ENCODE measurements at regions not wholly inside any gene's neighbourhood (a gene's known extent, or its start where the extent isn't known, plus 50 kb on each side); places are given as distances from the start of the nearest gene placed in this dataset.

DNA sequence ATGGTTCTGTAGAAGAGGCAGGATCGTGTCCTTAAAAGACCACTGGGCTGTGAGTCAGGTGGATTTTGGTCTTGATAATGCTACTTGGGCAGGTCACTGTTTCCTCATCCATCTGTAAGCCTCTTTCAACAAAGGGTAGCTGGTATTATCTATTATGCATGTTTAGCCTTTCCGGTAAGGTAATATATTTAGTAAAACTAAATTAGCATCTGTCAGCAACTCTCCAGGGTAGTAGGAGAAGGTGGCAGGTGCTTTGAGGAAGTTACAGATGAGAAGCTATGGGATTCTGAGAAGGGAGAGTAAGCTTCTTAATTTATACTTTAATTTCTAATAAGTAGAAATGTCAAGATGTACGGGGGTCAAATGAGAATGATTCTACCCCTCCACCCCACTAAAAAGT lies 86.9 kb upstream of the TGM3 start:
- Histone ChIP-seq H3K36me3 (replicated peaks in 1 of 2; ENCODE audit: control insufficient read depth in 2 of 2, insufficient read depth in 2 of 2, low read length in 2 of 2) (no peaks in the 10 kb centered on the region), H2AK5ac (ENCODE audit: low read depth, low read length) (no peak overlapping the region), H2BK15ac (ENCODE audit: low read length) (no peak overlapping the region), H4K91ac (ENCODE audit: low read depth, low read length, poor library complexity) (no peak overlapping the region), H2BK120ac (ENCODE audit: low read depth, low read length) (no peak overlapping the region), H4K8ac (ENCODE audit: low read depth, low read length) (no peak overlapping the region), H3K9ac (ENCODE audit: low read depth, low read length, poor library complexity) (no peak overlapping the region), H3K23ac (ENCODE audit: low read depth, low read length, poor library complexity) (no peak overlapping the region), H3K18ac (ENCODE audit: low read length) (no peak overlapping the region), H3K27me3 (ENCODE audit: control insufficient read depth in 3 of 3, insufficient read depth in 3 of 3, low read depth in 1 of 3, low read length in 3 of 3) (no peaks in the 10 kb centered on the region), H2AFZ (ENCODE audit: low read length) (no peak overlapping the region), H3K4me3 (ENCODE audit: low read length in 2 of 2) (no peak overlapping the region), H3K9me3 (replicated peaks in 1 of 2; ENCODE audit: control insufficient read depth in 2 of 2, insufficient read depth in 1 of 2, low read depth in 1 of 2, low read length in 2 of 2) (no peaks in the 10 kb centered on the region), H3K79me1 (ENCODE audit: low read depth, low read length) (no peaks in the 10 kb centered on the region), H3K4me1 (ENCODE audit: control insufficient read depth in 2 of 2, insufficient read depth in 1 of 2, low read depth in 1 of 2, low read length in 2 of 2) (peaks cover 2 to 8% of the 10 kb centered on the region in 2 donors), H3K4me2 (ENCODE audit: insufficient read depth, low read length, poor library complexity, severe bottlenecking) (no peak overlapping the region), H3K27ac (replicated peaks; ENCODE audit: low read length) (no peak overlapping the region), H3K14ac (ENCODE audit: low read length) (no peak overlapping the region), H2BK12ac (ENCODE audit: low read length) (no peak overlapping the region), H3K4ac (ENCODE audit: low read length) (no peak overlapping the region), H2BK5ac (ENCODE audit: low read length) (no peak overlapping the region)
- DNase-seq (ENCODE audit: low spot score), result no peak
- WGBS, 2 donors (ENCODE audit: extremely low coverage in 2 of 2, insufficient read length in 2 of 2, insufficient replicate concordance in 1 of 2), result no CpG with 5 or more reads among the region's 3 CpGs

DNA sequence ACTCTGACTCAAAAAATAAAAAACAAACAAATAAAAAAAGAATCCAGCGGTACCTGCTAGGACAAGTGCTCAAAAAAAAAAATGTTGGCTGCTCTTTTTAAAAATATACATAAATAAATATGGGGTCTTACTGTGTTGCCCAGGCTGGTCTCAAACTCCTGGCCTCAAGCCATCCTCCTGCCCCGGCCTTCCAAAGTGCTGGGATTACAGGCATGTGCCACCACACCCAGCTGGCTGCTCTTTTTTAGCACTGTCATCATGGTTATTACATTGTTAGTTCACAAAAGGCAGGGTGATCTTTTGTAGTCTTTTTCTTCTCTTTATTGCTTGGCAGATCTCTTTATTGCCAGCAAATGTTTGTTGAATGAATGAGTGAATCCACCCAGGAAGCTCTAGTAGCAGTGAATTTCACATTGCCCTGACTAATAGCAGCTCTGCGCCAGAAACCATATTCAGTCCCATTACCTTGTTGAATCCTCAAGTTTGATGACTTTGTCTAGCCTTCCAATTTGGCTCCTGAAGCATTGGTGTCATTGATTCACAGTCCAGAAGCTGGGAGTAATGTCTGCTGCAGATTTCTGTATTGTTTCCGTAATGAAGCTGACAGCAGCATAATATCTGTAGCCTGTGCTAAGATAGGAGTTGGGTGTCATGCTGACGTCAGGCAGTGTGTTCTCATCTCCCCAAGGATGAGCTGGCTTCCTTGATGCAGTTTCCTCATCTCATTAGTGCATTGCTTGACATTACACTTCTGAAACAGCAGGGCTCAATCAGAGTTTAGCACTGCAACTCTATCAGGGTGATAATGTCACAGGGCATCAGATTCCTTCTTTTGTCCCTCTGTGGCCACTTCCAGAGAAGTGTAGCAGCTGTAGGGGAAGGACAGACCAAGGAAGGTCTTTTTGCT lies 84.9 kb upstream of the TGM3 start:
- no peak overlapping the region for H2BK15ac ChIP-seq (ENCODE audit: low read length)
- no peaks in the 10 kb centered on the region for H3K79me1 ChIP-seq (ENCODE audit: low read depth, low read length)
- peaks cover 2 to 8% of the 10 kb centered on the region in 2 donors for H3K4me1 ChIP-seq (ENCODE audit: control insufficient read depth in 2 of 2, insufficient read depth in 1 of 2, low read depth in 1 of 2, low read length in 2 of 2)
- H2BK120ac ChIP-seq (ENCODE audit: low read depth, low read length), result no peak overlapping the region
- H4K91ac ChIP-seq (ENCODE audit: low read depth, low read length, poor library complexity), result peak overlapping the region; percentile 11
- H4K8ac ChIP-seq (ENCODE audit: low read depth, low read length), result no peak overlapping the region
- H2AFZ ChIP-seq (ENCODE audit: low read length), result no peak overlapping the region
- no peak overlapping the region for H3K9ac ChIP-seq (ENCODE audit: low read depth, low read length, poor library complexity)
- H3K4ac ChIP-seq (ENCODE audit: low read length), result no peak overlapping the region
- WGBS, 2 donors (ENCODE audit: extremely low coverage in 2 of 2, insufficient read length in 2 of 2, insufficient replicate concordance in 1 of 2), result no CpG with 5 or more reads among the region's 5 CpGs
- no peak overlapping the region for H2BK5ac ChIP-seq (ENCODE audit: low read length)
- no peak overlapping the region for H3K4me3 ChIP-seq (ENCODE audit: low read length in 2 of 2)
- no peak overlapping the region for H3K4me2 ChIP-seq (ENCODE audit: insufficient read depth, low read length, poor library complexity, severe bottlenecking)
- no peaks in the 10 kb centered on the region for H3K27me3 ChIP-seq (ENCODE audit: control insufficient read depth in 3 of 3, insufficient read depth in 3 of 3, low read depth in 1 of 3, low read length in 3 of 3)
- H3K27ac ChIP-seq (replicated peaks; ENCODE audit: low read length), result no peak overlapping the region
- H2BK12ac ChIP-seq (ENCODE audit: low read length), result no peak overlapping the region
- H3K18ac ChIP-seq (ENCODE audit: low read length), result no peak overlapping the region
- H3K9me3 ChIP-seq (replicated peaks in 1 of 2; ENCODE audit: control insufficient read depth in 2 of 2, insufficient read depth in 1 of 2, low read depth in 1 of 2, low read length in 2 of 2), result no peaks in the 10 kb centered on the region
- H3K36me3 ChIP-seq (replicated peaks in 1 of 2; ENCODE audit: control insufficient read depth in 2 of 2, insufficient read depth in 2 of 2, low read length in 2 of 2), result no peaks in the 10 kb centered on the region
- H3K23ac ChIP-seq (ENCODE audit: low read depth, low read length, poor library complexity), result no peak overlapping the region
- H3K14ac ChIP-seq (ENCODE audit: low read length), result no peak overlapping the region
- H2AK5ac ChIP-seq (ENCODE audit: low read depth, low read length), result no peak overlapping the region
- no peak for DNase-seq (ENCODE audit: low spot score)

DNA sequence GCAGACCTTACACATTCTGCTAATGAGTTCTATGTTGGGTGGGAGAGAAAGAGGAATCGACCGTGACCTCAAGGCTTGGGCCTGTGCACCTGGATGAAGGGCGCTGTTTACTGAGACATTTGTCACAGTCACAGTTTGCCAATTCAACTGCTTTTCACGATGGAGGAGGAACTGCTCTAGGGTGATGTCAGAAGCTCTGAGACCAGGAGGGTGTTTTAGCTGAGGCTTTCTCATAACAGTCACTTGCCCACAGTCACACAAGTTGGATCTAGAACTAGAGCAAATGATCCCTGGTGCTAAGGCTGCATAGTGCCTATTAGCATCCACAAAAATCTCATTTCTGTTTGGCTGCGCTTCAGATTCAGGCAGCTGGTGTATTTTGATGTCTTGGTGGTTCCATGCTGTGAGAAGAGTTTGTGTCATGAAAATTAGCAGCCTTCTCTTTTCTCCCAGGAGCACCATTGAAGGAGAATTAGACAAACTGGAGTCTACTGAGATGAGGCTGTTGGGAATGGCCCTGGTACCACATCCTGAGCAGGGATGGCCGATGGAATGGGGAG lies 83.3 kb upstream of the TGM3 start:
- Histone ChIP-seq H4K8ac (ENCODE audit: low read depth, low read length) (no peak overlapping the region), H3K4ac (ENCODE audit: low read length) (no peak overlapping the region), H3K4me2 (ENCODE audit: insufficient read depth, low read length, poor library complexity, severe bottlenecking) (no peak overlapping the region), H4K91ac (ENCODE audit: low read depth, low read length, poor library complexity) (no peak overlapping the region), H3K27ac (replicated peaks; ENCODE audit: low read length) (no peak overlapping the region), H3K4me3 (ENCODE audit: low read length in 2 of 2) (no peak overlapping the region), H2BK12ac (ENCODE audit: low read length) (no peak overlapping the region), H2AFZ (ENCODE audit: low read length) (no peak overlapping the region), H3K23ac (ENCODE audit: low read depth, low read length, poor library complexity) (no peak overlapping the region), H3K27me3 (ENCODE audit: control insufficient read depth in 3 of 3, insufficient read depth in 3 of 3, low read depth in 1 of 3, low read length in 3 of 3) (no peaks in the 10 kb centered on the region), H2BK5ac (ENCODE audit: low read length) (no peak overlapping the region), H3K9ac (ENCODE audit: low read depth, low read length, poor library complexity) (no peak overlapping the region), H3K4me1 (ENCODE audit: control insufficient read depth in 2 of 2, insufficient read depth in 1 of 2, low read depth in 1 of 2, low read length in 2 of 2) (peaks cover 2 to 8% of the 10 kb centered on the region in 2 donors), H2BK15ac (ENCODE audit: low read length) (no peak overlapping the region), H3K18ac (ENCODE audit: low read length) (no peak overlapping the region), H3K9me3 (replicated peaks in 1 of 2; ENCODE audit: control insufficient read depth in 2 of 2, insufficient read depth in 1 of 2, low read depth in 1 of 2, low read length in 2 of 2) (no peaks in the 10 kb centered on the region), H3K79me1 (ENCODE audit: low read depth, low read length) (no peaks in the 10 kb centered on the region), H3K36me3 (replicated peaks in 1 of 2; ENCODE audit: control insufficient read depth in 2 of 2, insufficient read depth in 2 of 2, low read length in 2 of 2) (no peaks in the 10 kb centered on the region), H2BK120ac (ENCODE audit: low read depth, low read length) (no peak overlapping the region), H3K14ac (ENCODE audit: low read length) (no peak overlapping the region), H2AK5ac (ENCODE audit: low read depth, low read length) (no peak overlapping the region)
- WGBS, 2 donors (ENCODE audit: extremely low coverage in 2 of 2, insufficient read length in 2 of 2, insufficient replicate concordance in 1 of 2), result no CpG with 5 or more reads among the region's 6 CpGs
- no peak for DNase-seq (ENCODE audit: low spot score)

DNA sequence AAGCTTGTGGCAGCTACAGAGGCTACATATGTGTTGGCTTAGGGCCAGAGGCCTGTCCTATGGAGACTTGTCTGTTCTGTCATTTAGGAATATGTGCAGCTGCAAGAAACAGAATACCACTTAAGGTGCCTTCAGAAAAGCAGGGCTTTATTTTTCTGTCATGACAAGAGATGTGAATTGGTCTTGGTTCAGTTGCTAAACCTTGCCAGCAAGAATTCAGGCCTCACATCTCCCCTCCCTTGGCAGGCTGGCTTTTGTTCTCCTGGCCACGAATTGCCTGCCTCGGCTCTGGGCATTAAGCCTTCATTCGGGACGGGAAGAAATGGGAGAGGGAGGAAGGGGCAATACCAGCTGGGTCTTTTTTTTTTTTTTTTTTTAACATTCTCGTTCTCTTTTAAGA lies 82.4 kb upstream of the TGM3 start:
- H3K14ac ChIP-seq (ENCODE audit: low read length), result no peak overlapping the region
- no peak overlapping the region for H2BK5ac ChIP-seq (ENCODE audit: low read length)
- no peaks in the 10 kb centered on the region for H3K36me3 ChIP-seq (replicated peaks in 1 of 2; ENCODE audit: control insufficient read depth in 2 of 2, insufficient read depth in 2 of 2, low read length in 2 of 2)
- no peak overlapping the region for H3K4me3 ChIP-seq (ENCODE audit: low read length in 2 of 2)
- no peak overlapping the region for H3K4ac ChIP-seq (ENCODE audit: low read length)
- no CpG with 5 or more reads among the region's 5 CpGs for WGBS, 2 donors (ENCODE audit: extremely low coverage in 2 of 2, insufficient read length in 2 of 2, insufficient replicate concordance in 1 of 2)
- no peak overlapping the region for H3K9ac ChIP-seq (ENCODE audit: low read depth, low read length, poor library complexity)
- no peak overlapping the region for H4K91ac ChIP-seq (ENCODE audit: low read depth, low read length, poor library complexity)
- H2BK15ac ChIP-seq (ENCODE audit: low read length), result no peak overlapping the region
- peaks cover 2 to 8% of the 10 kb centered on the region in 2 donors for H3K4me1 ChIP-seq (ENCODE audit: control insufficient read depth in 2 of 2, insufficient read depth in 1 of 2, low read depth in 1 of 2, low read length in 2 of 2)
- H3K79me1 ChIP-seq (ENCODE audit: low read depth, low read length), result no peaks in the 10 kb centered on the region
- H3K23ac ChIP-seq (ENCODE audit: low read depth, low read length, poor library complexity), result no peak overlapping the region
- H2AK5ac ChIP-seq (ENCODE audit: low read depth, low read length), result no peak overlapping the region
- H3K27ac ChIP-seq (replicated peaks; ENCODE audit: low read length), result no peak overlapping the region
- H4K8ac ChIP-seq (ENCODE audit: low read depth, low read length), result no peak overlapping the region
- H3K27me3 ChIP-seq (ENCODE audit: control insufficient read depth in 3 of 3, insufficient read depth in 3 of 3, low read depth in 1 of 3, low read length in 3 of 3), result no peaks in the 10 kb centered on the region
- no peak overlapping the region for H3K18ac ChIP-seq (ENCODE audit: low read length)
- H2AFZ ChIP-seq (ENCODE audit: low read length), result no peak overlapping the region
- H3K9me3 ChIP-seq (replicated peaks in 1 of 2; ENCODE audit: control insufficient read depth in 2 of 2, insufficient read depth in 1 of 2, low read depth in 1 of 2, low read length in 2 of 2), result no peaks in the 10 kb centered on the region
- no peak overlapping the region for H3K4me2 ChIP-seq (ENCODE audit: insufficient read depth, low read length, poor library complexity, severe bottlenecking)
- H2BK120ac ChIP-seq (ENCODE audit: low read depth, low read length), result no peak overlapping the region
- H2BK12ac ChIP-seq (ENCODE audit: low read length), result no peak overlapping the region
- DNase-seq (ENCODE audit: low spot score), result no peak

Data from neuronal stem cell (in vitro differentiated cells).